SK-N-MC (cell line): ENCODE measurements at regions not wholly inside any gene's neighbourhood (a gene's known extent, or its start where the extent isn't known, plus 50 kb on each side); places are given as distances from the start of the nearest gene placed in this dataset.

Experiments used
- EZH2 ChIP-seq: fragments of 200-600 bp; sonication (generic); IDR thresholded peaks from one replicate; pipeline ENCODE4 v1.6.1; 2017; ENCODE audit warnings: antibody characterized with exemption
- FOXP2 ChIP-seq: optimal IDR thresholded peaks from 2 replicates; pipeline ENCODE3; 2011; ENCODE audit warnings: mild to moderate bottlenecking, moderate library complexity; ENCODE audit not compliant: insufficient read depth; ENCODE audit errors: extremely low read length, control extremely low read depth
- POLR2AphosphoS5 ChIP-seq: IDR thresholded peaks from 2 replicates; pipeline ENCODE4 v1.6.1; 2012; ENCODE audit warnings: mild to moderate bottlenecking, low read depth, low read length, borderline replicate concordance

- TF ChIP-seq EZH2 (no peak), POLR2AphosphoS5 (no peak), FOXP2 (no peak)
Observed at GRCh38 chr6:122145741-122146240, 253.7 kb upstream of the HSF2 start.
